ENCODE measurements at regions not wholly inside any gene's neighbourhood (a gene's known extent, or its start where the extent isn't known, plus 50 kb on each side); places are given as distances from the start of the nearest gene placed in this dataset.

DNA sequence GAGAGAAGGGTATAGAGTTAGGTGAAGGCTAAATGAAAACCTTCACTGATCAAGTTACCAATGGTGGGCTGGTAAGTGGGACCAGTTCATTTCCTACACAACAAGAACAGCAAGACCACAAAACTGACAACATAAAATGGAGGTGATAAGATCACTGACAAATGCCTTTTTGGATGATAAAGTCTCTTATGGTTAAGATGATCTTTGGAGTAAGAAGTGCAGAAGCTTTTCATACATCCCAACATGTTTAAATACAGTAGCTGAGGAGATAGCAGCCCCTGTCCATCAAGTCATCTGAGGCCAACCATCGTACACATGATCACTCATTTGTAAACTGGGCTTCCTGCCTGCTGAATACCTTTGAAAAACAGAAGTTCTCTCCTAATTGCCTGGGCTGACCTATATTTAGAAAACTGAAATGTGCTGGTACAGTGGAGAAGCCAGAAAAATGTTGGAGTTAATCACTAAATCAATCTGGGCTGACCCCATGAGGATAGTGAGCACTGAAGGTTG is 259.0 kb upstream of the ZFHX3 start:
- TF ChIP-seq POU6F1 (CRISPR knock-in tag; IDR thresholded peaks at IDR 0.05; ENCODE audit: borderline replicate concordance, low read depth), result no peak
- TF ChIP-seq OSR1 (CRISPR knock-in tag; IDR thresholded peaks at IDR 0.05), result no peak
- no peak for TF ChIP-seq ISL1 (CRISPR knock-in tag; IDR thresholded peaks at IDR 0.05)

Data from SK-N-SH treated with all-trans-retinoic acid at 6 μM for 48 hours (cell line).